Activated CD8-positive, alpha-beta memory T cell treated with anti-CD3 and anti-CD28 coated beads, Interleukin-2, amount 50 U/mL, for 1 hour (primary cell): ENCODE measurements at regions not wholly inside any gene's neighbourhood (a gene's known extent, or its start where the extent isn't known, plus 50 kb on each side); places are given as distances from the start of the nearest gene placed in this dataset.

Experiments
- DNase-seq: peaks from one replicate; pipeline ENCODE4 v3.0.0-alpha.2; 2020; ENCODE audit errors: extremely low read depth

DNA sequence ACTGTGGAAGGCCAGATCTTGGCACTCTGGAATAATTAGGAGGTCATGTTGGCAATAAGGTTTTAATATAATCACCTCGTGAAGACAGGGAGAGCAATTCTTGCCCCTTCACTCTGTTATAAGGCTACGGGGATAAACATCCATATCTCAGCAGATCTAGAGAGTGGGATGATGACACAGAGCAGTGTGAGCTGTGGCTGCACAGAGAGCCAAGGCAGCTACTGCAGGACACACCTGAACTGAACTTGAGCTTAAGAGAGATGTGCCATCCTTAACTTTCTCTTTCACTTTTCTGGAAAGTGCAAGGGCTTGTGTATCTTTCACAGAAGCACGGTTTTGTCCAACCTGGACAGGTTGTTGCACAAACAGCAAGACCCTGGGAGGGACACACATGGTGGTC lies 174.7 kb downstream of the GATA3 start:
- no peak for DNase-seq

DNA sequence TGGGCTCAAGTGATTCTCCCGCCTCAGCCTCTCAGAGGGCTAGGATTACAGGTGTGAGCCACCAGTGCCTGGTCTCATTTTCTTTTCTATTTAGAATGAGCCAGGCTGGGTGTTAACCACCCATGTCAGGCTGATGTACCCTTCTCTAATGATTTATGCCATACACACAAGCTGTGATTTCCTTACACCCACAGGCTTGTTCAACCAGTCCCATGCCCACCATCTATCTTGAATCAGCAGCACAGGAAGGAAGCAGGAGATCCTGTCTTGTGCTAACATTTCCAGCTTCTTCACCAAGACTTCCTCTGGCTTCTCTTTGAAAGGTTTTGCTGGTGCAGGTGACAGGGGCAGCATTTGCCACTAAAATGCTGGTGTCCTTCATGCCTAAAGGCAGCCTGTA lies 176.4 kb downstream of the GATA3 start:
- no peak for DNase-seq

GRCh38 chr10:8233049-8233448 lies 178.6 kb downstream of the GATA3 start:
- no peak for DNase-seq

DNA sequence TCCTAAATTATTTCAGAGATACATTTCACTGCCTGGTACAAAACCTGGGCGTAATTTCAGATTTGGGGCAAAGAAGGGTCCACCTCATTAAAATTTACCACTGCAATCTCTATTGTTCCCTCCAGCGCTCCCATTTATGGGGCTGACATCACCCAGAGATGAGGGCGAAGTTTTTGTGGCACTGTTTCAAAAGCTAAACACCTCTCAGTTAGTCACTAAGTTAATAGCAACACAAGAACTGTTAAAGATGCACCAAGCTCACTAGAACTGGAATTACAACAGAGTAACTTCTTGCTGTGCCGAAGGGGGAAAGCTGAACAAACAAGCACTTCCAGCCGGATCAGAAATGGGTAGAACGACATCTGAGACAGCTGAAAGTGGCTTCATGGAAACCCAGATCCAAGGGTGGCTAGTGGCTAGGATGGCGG lies 179.4 kb downstream of the GATA3 start:
- no peak for DNase-seq

- DNase-seq: no peak
Observed at GRCh38 chr10:8235253-8236027, 181.0 kb downstream of the GATA3 start.

GRCh38 chr10:8238986-8239385 lies 184.5 kb downstream of the GATA3 start:
- DNase-seq: no peak

GRCh38 chr10:8240861-8241260 lies 186.4 kb downstream of the GATA3 start:
- no peak for DNase-seq

GRCh38 chr10:8242295-8242872 lies 187.9 kb downstream of the GATA3 start:
- no peak for DNase-seq

DNA sequence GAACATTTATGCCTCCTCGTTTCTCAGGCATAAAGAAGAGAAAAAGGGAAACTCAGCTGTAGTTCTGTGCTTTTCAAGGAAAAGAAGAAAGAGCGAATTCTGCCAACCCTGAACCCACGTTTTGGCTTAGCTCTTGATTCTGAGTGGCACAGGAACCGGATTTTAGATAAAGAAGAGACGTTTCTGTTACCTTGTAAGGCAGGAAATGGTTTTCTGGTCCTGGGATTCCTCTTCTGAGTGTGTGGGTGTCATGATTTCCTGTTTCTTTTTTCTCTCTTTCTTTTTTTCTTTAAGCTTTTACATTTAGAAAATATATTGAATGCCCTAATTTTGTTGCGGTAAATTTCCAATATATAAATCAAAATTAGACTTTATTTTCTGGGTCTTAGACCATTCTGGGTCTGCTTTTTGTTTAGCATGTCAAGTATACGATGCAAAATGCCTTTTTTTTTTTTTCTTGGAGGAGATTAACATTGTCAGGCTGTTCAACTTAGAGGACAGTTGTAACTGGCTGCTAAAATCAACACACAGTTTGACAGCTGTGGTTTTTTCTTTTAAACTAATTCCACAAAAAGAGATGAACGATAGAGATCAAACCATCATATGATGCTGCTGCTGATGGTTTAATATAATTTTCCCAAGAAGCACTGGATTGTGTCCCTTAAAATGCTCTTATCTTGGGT lies 190.8 kb downstream of the GATA3 start:
- DNase-seq: no peak

GRCh38 chr10:8245814-8246142 lies 191.3 kb downstream of the GATA3 start:
- DNase-seq: no peak

DNA sequence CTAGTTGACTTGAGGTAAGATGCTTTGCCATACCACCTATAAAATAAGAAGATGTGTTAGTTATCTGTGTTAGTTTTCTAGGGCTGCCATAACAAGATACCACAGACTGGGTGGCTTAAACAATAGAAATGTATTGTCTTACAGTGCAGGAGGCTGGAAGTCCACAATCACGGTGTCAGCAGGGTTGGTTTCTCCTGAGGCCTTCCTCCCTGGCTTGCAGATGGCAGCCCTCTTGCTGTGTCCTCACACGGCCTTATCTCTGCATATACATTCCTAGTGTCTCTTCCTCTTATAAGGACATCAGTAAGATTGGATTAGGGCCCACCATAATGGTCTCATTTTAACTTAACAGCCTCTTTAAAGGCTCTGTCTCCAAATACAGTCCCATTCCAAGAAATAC lies 192.1 kb downstream of the GATA3 start:
- no peak for DNase-seq

- no peak for DNase-seq
Observed at GRCh38 chr10:8247191-8247590, 192.7 kb downstream of the GATA3 start.

DNA sequence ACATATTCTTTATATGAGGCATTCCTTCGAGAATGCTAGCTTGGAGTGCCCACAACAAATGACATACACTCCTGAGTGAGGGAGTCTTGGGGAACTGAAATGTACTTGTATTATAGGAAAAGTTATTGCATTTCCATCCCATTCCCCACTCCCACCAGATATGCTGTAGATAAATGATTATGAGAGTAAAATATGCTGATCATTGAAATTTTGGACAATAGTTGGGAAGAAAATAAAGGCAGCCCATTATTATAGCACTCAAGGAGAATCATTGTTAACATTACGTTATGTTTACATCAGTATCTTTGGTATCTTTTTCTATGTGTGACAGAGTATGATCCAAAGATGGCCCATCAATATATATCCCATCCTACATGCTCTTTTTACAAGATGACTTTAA lies 194.4 kb downstream of the GATA3 start:
- DNase-seq: no peak

DNA sequence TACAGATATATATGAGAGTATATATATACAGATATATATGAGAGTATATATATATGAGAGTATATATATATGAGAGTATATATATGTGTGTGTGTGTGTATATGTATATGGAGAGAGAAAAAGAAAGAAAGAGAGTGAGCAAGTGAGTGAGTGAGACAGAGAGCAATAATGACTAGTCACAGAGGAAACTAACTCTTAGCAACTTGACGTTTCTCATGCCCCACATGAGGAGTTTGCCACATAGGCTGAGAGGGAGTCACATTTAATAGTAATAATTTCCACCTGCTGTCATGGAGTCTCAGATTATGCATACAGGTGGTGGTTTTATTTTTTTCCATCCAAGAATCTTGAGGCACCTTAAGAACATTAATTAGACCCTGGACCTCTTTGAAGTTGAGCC lies 199.9 kb downstream of the GATA3 start:
- no peak for DNase-seq

DNA sequence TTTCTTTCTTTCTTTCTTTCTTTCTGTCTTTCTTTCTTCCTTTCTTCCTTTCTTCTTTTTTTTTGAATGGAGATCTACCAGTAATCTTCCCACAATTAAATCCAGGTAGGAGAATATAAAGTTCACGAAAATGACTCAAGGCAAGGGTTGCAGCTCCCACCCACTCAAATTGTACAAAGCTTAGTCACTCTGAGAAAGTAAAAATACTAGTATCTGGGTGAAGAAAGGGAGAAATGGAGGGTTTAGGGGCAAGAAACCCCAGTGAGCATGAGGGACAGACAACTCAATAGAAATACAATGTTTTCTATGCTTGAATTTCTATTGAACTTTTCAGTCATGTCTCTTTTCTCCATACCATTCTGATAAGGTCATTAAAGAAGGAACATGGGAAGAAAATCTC lies 200.8 kb downstream of the GATA3 start:
- DNase-seq: no peak

GRCh38 chr10:8260645-8261044 lies 206.2 kb downstream of the GATA3 start:
- DNase-seq: no peak

- DNase-seq: no peak
Observed at GRCh38 chr10:8262317-8262716, 207.8 kb downstream of the GATA3 start.

DNA sequence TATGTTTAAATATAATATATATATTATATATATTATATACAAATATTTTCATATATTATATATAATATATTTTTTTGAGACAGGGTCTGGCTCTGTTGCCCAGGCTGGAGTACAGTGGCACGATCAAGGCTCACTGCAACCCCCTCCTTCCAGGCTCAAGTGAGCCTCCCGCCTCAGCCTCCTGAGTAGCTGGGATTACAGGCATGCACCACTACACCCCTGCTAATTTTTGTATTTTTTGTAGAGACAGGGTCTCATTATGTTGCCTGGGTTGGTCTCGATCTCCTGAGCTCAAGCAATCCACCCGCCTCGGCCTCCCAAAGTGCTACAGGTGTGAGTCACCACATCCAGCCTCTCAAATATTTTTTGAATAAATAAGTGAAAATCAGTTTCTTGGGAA lies 215.5 kb downstream of the GATA3 start:
- no peak for DNase-seq

DNA sequence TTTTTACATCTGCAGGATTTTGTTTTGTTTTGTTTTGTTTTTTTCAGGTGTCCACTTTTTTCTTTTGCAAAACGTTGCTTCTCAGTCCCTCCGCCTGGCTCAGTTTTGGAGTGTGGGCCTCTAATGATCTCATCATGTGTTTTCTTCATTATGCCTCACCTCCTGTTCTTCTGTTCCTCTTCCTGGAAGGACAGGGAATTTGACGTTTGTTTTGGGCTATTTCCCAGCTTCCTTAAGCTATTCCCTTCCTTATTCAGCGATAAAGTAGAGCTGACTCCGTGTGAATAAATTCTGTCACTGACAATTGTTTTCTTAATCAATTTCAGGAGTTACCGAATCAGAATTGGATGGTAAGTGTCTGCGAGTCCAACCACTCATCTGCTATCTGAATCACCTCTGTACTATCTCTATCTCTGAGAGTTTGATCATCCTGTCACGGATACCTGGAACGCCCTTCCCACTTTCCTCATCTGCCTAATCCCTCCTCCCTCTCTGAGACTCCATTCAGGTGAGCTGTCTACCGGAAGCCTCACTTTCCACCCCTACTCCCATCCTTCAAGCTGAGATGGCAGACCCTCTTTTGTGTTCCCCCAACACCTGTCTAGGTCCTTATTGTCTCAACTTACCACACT lies 218.4 kb downstream of the GATA3 start:
- no peak for DNase-seq

- DNase-seq: no peak
Observed at GRCh38 chr10:8273749-8274148, 219.3 kb downstream of the GATA3 start.

GRCh38 chr10:8275911-8276310 lies 221.4 kb downstream of the GATA3 start:
- DNase-seq: no peak

GRCh38 chr10:8278099-8278498 lies 223.6 kb downstream of the GATA3 start:
- no peak for DNase-seq

GRCh38 chr10:8279598-8279997 lies 225.1 kb downstream of the GATA3 start:
- DNase-seq: no peak
